PC-3 (cell line): ENCODE measurements at regions not wholly inside any gene's neighbourhood (a gene's known extent, or its start where the extent isn't known, plus 50 kb on each side); places are given as distances from the start of the nearest gene placed in this dataset.

Experiments
- ATAC-seq: fragments of 200-7000 bp; cut with Tn5 transposase; 2 replicates; pipeline ENCODE4 v1.9.1; 2020; ENCODE audit warnings: mild to moderate bottlenecking, moderate library complexity
- BruUV-seq: library from RNA; stranded (reverse); fragments of 400-500 nt; replicated peaks from 2 replicates; lab custom pipeline; 2021; lab: Mats Ljungman, UMichigan
- CTCF ChIA-PET: fragments of 300-600 bp; sonication (Branson Sonifier 250); formaldehyde crosslinking; loops from one replicate; lab custom pipeline; 2022; ENCODE audit warnings: antibody characterized with exemption; lab: Charles Lee
- POLR2A ChIA-PET: fragments of 300-600 bp; sonication (Branson Sonifier 250); formaldehyde crosslinking; loops from one replicate; lab custom pipeline; 2022; ENCODE audit warnings: antibody characterized with exemption; ENCODE audit not compliant: unreplicated experiment; lab: Charles Lee
- DNase-seq: peaks from one replicate; pipeline ENCODE4 v3.0.0-alpha.2; 2015
- H2AFZ ChIP-seq: fragments of 300-600 bp; sonication (generic); 2 replicates; pipeline ENCODE4 v1.6.0; 2016; ENCODE audit warnings: antibody characterized with exemption, low read length
- H3F3A ChIP-seq: fragments of 300-600 bp; sonication (generic); one replicate; pipeline ENCODE4 v1.6.0; 2017; ENCODE audit warnings: antibody characterized with exemption, low read length, control low read depth, mild to moderate bottlenecking; ENCODE audit not compliant: unreplicated experiment
- H3K27ac ChIP-seq: fragments of 300-600 bp; sonication (generic); 2 replicates; pipeline ENCODE4 v1.5.1; 2016; ENCODE audit warnings: mild to moderate bottlenecking, low read length
- H3K27me3 ChIP-seq: fragments of 300-600 bp; sonication (generic); 2 replicates; pipeline ENCODE4 v1.6.1; 2016; ENCODE audit warnings: low read length, mixed read lengths
- H3K36me3 ChIP-seq: fragments of 300-600 bp; sonication (generic); 2 replicates; pipeline ENCODE4 v1.6.1; 2016; ENCODE audit warnings: low read depth, mixed run types, low read length, mixed read lengths
- H3K4me1 ChIP-seq: fragments of 300-600 bp; sonication (generic); 2 replicates; pipeline ENCODE4 v1.5.1; 2016; ENCODE audit warnings: low read length; ENCODE audit not compliant: insufficient read depth
- H3K4me2 ChIP-seq: fragments of 300-600 bp; sonication (generic); 2 replicates; pipeline ENCODE4 v1.6.0; 2016; ENCODE audit warnings: low read length
- H3K4me3 ChIP-seq: fragments of 300-600 bp; sonication (generic); 2 replicates; pipeline ENCODE4 v1.5.1; 2016; ENCODE audit warnings: mild to moderate bottlenecking, low read length, mixed read lengths
- H3K79me2 ChIP-seq: fragments of 300-600 bp; sonication (generic); 2 replicates; pipeline ENCODE4 v1.6.1; 2017; ENCODE audit warnings: low read length, mixed read lengths
- H3K9ac ChIP-seq: fragments of 300-600 bp; sonication (generic); 2 replicates; pipeline ENCODE4 v1.6.0; 2016; ENCODE audit warnings: mild to moderate bottlenecking, low read length
- H3K9me2 ChIP-seq: fragments of 300-600 bp; sonication (generic); replicated peaks from 2 replicates; pipeline ENCODE4 v1.6.1; 2016; ENCODE audit warnings: mixed run types, low read length, mixed read lengths
- H3K9me3 ChIP-seq: fragments of 300-600 bp; sonication (generic); 2 replicates; pipeline ENCODE4 v1.6.1; 2016; ENCODE audit warnings: low read length, mixed read lengths
- H4K20me1 ChIP-seq: fragments of 300-600 bp; sonication (generic); 2 replicates; pipeline ENCODE4 v1.6.1; 2016; ENCODE audit warnings: low read length, mixed read lengths
- CTCF ChIP-seq: fragments of 300-600 bp; sonication (generic); conservative IDR thresholded peaks from 2 replicates; pipeline ENCODE4 v1.5.1; 2017; ENCODE audit warnings: antibody characterized with exemption, low read depth, mild to moderate bottlenecking, low read length
- EZH2 ChIP-seq: fragments of 300-600 bp; sonication (generic); IDR thresholded peaks from one replicate; pipeline ENCODE4 v1.6.1; 2017; ENCODE audit warnings: antibody characterized with exemption, mild to moderate bottlenecking, low read length; ENCODE audit not compliant: unreplicated experiment
- EZH2phosphoT487 ChIP-seq: fragments of 300-600 bp; sonication (generic); IDR thresholded peaks from 2 replicates; pipeline ENCODE4 v1.6.1; 2018; ENCODE audit warnings: mild to moderate bottlenecking, antibody characterized with exemption, low read length, borderline replicate concordance
- intact Hi-C: fragments of 100-400 bp; cut with micrococcal nuclease; formaldehyde crosslinking; loops from 2 replicates; pipeline ENCODE4 v1.9.0; 2023

GRCh38 chr6:77249560-77249959 lies 213.7 kb downstream of the HTR1B start:
- no peak overlapping the region for H3K4me3 ChIP-seq
- no peak overlapping the region for H3K27ac ChIP-seq
- TF ChIP-seq CTCF: no peak
- no peak for TF ChIP-seq EZH2phosphoT487
- intact Hi-C loops: loop anchor here (10.0 kb wide), 1 partner anchor 205 kb away; no protein-coding TSS in a partner anchor
- ChIA-PET POLR2A (no interaction called here), CTCF (no interaction called here)
- DNase-seq (no peak), ATAC-seq (no peak)
- H3K79me2 ChIP-seq: no peaks in the 10 kb centered on the region
- no peaks in the 10 kb centered on the region for H3K4me1 ChIP-seq
- H3K9ac ChIP-seq: no peak overlapping the region
- no peaks in the 10 kb centered on the region for H3K9me3 ChIP-seq
- no peaks in the 10 kb centered on the region for H4K20me1 ChIP-seq
- no peak overlapping the region for H2AFZ ChIP-seq
- no peaks in the 10 kb centered on the region for H3F3A ChIP-seq
- H3K4me2 ChIP-seq: no peak overlapping the region
- BruUV-seq: no TSS peak
- no peaks in the 10 kb centered on the region for H3K36me3 ChIP-seq
- H3K9me2 ChIP-seq: no peaks in the 10 kb centered on the region
- no peaks in the 10 kb centered on the region for H3K27me3 ChIP-seq

GRCh38 chr6:77245026-77245425 lies 218.3 kb downstream of the HTR1B start:
- Histone ChIP-seq H3K9me3 (no peaks in the 10 kb centered on the region), H3K27ac (no peak overlapping the region), H3K4me1 (no peaks in the 10 kb centered on the region), H3K27me3 (no peaks in the 10 kb centered on the region), H3K9ac (no peak overlapping the region), H3K79me2 (no peaks in the 10 kb centered on the region), H2AFZ (no peak overlapping the region), H3K9me2 (no peaks in the 10 kb centered on the region), H4K20me1 (no peaks in the 10 kb centered on the region), H3K4me3 (no peak overlapping the region), H3F3A (no peaks in the 10 kb centered on the region), H3K36me3 (no peaks in the 10 kb centered on the region), H3K4me2 (no peak overlapping the region)
- no peak for TF ChIP-seq EZH2phosphoT487
- TF ChIP-seq CTCF: no peak
- TF ChIP-seq EZH2: no peak
- intact Hi-C loops: loop anchor here (10.0 kb wide), 1 partner anchor 210 kb away; no protein-coding TSS in a partner anchor
- POLR2A ChIA-PET: no interaction called here
- CTCF ChIA-PET: no interaction called here
- no TSS peak for BruUV-seq
- ATAC-seq (no peak), DNase-seq (no peak)

- intact Hi-C loops: no loop called here
- no peak for TF ChIP-seq CTCF
- no peak for TF ChIP-seq EZH2phosphoT487
- TF ChIP-seq EZH2: no peak
- Histone ChIP-seq H3K4me2 (no peak overlapping the region), H3K9me2 (no peaks in the 10 kb centered on the region), H3K27ac (no peak overlapping the region), H2AFZ (no peak overlapping the region), H3K79me2 (no peaks in the 10 kb centered on the region), H3K36me3 (no peaks in the 10 kb centered on the region), H3K27me3 (no peaks in the 10 kb centered on the region), H3K4me3 (no peak overlapping the region), H3K9ac (no peak overlapping the region), H3K4me1 (no peaks in the 10 kb centered on the region), H4K20me1 (no peaks in the 10 kb centered on the region), H3F3A (no peaks in the 10 kb centered on the region), H3K9me3 (no peaks in the 10 kb centered on the region)
- POLR2A ChIA-PET: no interaction called here
- no TSS peak for BruUV-seq
- ATAC-seq: no peak
- DNase-seq: no peak
- CTCF ChIA-PET: no interaction called here
These were observed 231.6 kb downstream of the HTR1B start for GRCh38 chr6:77231438-77232305.
